SU-DHL-6 (cell line): ENCODE measurements at regions not wholly inside any gene's neighbourhood (a gene's known extent, or its start where the extent isn't known, plus 50 kb on each side); places are given as distances from the start of the nearest gene placed in this dataset.

ENCODE experiments used
- H2AFZ ChIP-seq: fragments of 200-600 bp; sonication (generic); 2 replicates; pipeline ENCODE4 v1.6.1; 2014; ENCODE audit warnings: low read depth, mild to moderate bottlenecking, moderate library complexity, mixed read lengths, antibody characterized with exemption, low read length; ENCODE audit not compliant: severe bottlenecking
- H3F3A ChIP-seq: fragments of 200-600 bp; shearing (Covaris generic); 2 replicates; pipeline ENCODE4 v1.6.0; 2016; ENCODE audit warnings: antibody characterized with exemption, mild to moderate bottlenecking; ENCODE audit not compliant: insufficient read depth
- H3K27ac ChIP-seq: fragments of 200-600 bp; sonication (generic); 2 replicates; pipeline ENCODE4 v1.5.1; 2016; ENCODE audit warnings: low read depth, mild to moderate bottlenecking, low read length, moderate library complexity, mixed read lengths
- H3K27me3 ChIP-seq: fragments of 200-600 bp; sonication (generic), shearing (Covaris generic); 2 replicates; pipeline ENCODE4 v1.6.0; 2014; ENCODE audit warnings: mild to moderate bottlenecking, low read length
- H3K36me3 ChIP-seq: fragments of 200-600 bp; sonication (generic); 2 replicates; pipeline ENCODE4 v1.6.1; 2014; ENCODE audit warnings: mild to moderate bottlenecking, low read length, mixed read lengths
- H3K4me2 ChIP-seq: fragments of 300-600, 200-600 bp; shearing (Covaris generic), sonication (generic); 2 replicates; pipeline ENCODE4 v1.6.0; 2014; ENCODE audit warnings: low read length, low read depth, mild to moderate bottlenecking; ENCODE audit not compliant: poor library complexity, severe bottlenecking
- H3K4me3 ChIP-seq: fragments of 200-600 bp; sonication (generic); 2 replicates; pipeline ENCODE4 v1.5.1; 2014; ENCODE audit warnings: antibody characterized with exemption, low read length, mild to moderate bottlenecking, mixed read lengths; ENCODE audit not compliant: insufficient read depth, poor library complexity, severe bottlenecking
- H3K79me2 ChIP-seq: fragments of 200-600 bp; sonication (generic); 2 replicates; pipeline ENCODE4 v1.6.1; 2014; ENCODE audit warnings: mild to moderate bottlenecking, low read length, moderate library complexity; ENCODE audit not compliant: insufficient read depth
- H3K9ac ChIP-seq: fragments of 200-600 bp; sonication (generic); 2 replicates; pipeline ENCODE4 v1.7.0; 2014; ENCODE audit warnings: mild to moderate bottlenecking, low read length
- H3K9me2 ChIP-seq: fragments of 200-600 bp; sonication (generic); replicated peaks from 2 replicates; pipeline ENCODE4 v1.6.1; 2014; ENCODE audit warnings: low read length; ENCODE audit not compliant: insufficient read depth
- H3K9me3 ChIP-seq: fragments of 200-600 bp; sonication (generic); 2 replicates; pipeline ENCODE4 v1.6.1; 2014; ENCODE audit warnings: low read length, mixed read lengths; ENCODE audit not compliant: insufficient read depth
- H4K20me1 ChIP-seq: fragments of 200-600 bp; sonication (generic); 2 replicates; pipeline ENCODE4 v1.6.1; 2014; ENCODE audit warnings: low read depth, mild to moderate bottlenecking, antibody characterized with exemption, low read length, moderate library complexity, mixed read lengths
- EZH2phosphoT487 ChIP-seq: fragments of 200-600 bp; sonication (generic), shearing (Covaris generic); conservative IDR thresholded peaks from 2 replicates; pipeline ENCODE4 v1.6.1; 2018; ENCODE audit warnings: mild to moderate bottlenecking, antibody characterized with exemption, low read length, moderate library complexity, mixed read lengths
- TF ChIP-seq, protein P1 (sequence below): fragments of 200-600 bp; sonication (generic); IDR thresholded peaks from one replicate; pipeline ENCODE4 v1.5.1; 2017; ENCODE audit warnings: antibody characterized with exemption, mild to moderate bottlenecking, low read length, moderate library complexity; ENCODE audit not compliant: insufficient read depth, poor library complexity, severe bottlenecking

- H3F3A ChIP-seq, result no peaks in the 10 kb centered on the region
- H4K20me1 ChIP-seq, result no peaks in the 10 kb centered on the region
- no peak overlapping the region for H3K4me2 ChIP-seq
- no peaks in the 10 kb centered on the region for H3K36me3 ChIP-seq
- no peak overlapping the region for H3K9ac ChIP-seq
- H3K4me3 ChIP-seq, result no peak overlapping the region
- no peaks in the 10 kb centered on the region for H3K27me3 ChIP-seq
- no peaks in the 10 kb centered on the region for H3K9me3 ChIP-seq
- H3K79me2 ChIP-seq, result no peaks in the 10 kb centered on the region
- TF ChIP-seq, protein P1, sequence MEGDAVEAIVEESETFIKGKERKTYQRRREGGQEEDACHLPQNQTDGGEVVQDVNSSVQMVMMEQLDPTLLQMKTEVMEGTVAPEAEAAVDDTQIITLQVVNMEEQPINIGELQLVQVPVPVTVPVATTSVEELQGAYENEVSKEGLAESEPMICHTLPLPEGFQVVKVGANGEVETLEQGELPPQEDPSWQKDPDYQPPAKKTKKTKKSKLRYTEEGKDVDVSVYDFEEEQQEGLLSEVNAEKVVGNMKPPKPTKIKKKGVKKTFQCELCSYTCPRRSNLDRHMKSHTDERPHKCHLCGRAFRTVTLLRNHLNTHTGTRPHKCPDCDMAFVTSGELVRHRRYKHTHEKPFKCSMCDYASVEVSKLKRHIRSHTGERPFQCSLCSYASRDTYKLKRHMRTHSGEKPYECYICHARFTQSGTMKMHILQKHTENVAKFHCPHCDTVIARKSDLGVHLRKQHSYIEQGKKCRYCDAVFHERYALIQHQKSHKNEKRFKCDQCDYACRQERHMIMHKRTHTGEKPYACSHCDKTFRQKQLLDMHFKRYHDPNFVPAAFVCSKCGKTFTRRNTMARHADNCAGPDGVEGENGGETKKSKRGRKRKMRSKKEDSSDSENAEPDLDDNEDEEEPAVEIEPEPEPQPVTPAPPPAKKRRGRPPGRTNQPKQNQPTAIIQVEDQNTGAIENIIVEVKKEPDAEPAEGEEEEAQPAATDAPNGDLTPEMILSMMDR, result no peak
- no peak for TF ChIP-seq EZH2phosphoT487
- no peak overlapping the region for H3K27ac ChIP-seq
- H2AFZ ChIP-seq, result no peak overlapping the region
- H3K9me2 ChIP-seq, result no peaks in the 10 kb centered on the region
Observed at GRCh38 chr5:9801908-9802307, 171.8 kb upstream of the TAS2R1 start.

DNA sequence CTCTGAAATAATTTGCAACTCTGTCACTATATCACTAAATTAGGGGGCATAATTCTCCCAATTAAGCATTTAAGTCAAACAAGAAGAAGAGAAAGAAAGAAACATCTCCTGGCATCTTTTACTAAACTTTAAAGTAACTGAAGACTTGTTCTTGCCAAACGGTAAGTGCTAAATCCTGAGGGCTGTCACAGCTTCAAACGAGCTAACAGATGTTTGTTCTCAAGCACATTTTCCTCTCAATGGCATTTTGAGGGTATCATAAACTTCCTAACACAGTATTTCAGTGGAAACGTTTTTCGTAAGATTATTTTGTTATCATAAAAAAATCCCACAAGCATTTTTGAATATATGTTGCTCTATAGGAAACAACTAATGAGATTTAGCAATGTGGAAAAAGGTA, 169.5 kb upstream of the TAS2R1 start:
- Histone ChIP-seq H3F3A (no peaks in the 10 kb centered on the region), H3K27me3 (no peaks in the 10 kb centered on the region), H3K79me2 (no peaks in the 10 kb centered on the region), H3K9me3 (no peaks in the 10 kb centered on the region), H3K36me3 (no peaks in the 10 kb centered on the region), H3K9ac (no peak overlapping the region), H3K27ac (no peak overlapping the region), H3K9me2 (no peaks in the 10 kb centered on the region), H3K4me2 (no peak overlapping the region), H3K4me3 (no peak overlapping the region), H2AFZ (no peak overlapping the region), H4K20me1 (no peaks in the 10 kb centered on the region)
- no peak for TF ChIP-seq EZH2phosphoT487

- Histone ChIP-seq H3K27ac (no peak overlapping the region), H3F3A (no peaks in the 10 kb centered on the region)
- no peak for TF ChIP-seq EZH2phosphoT487
- TF ChIP-seq, protein P1, result no peak
Observed at GRCh38 chr5:9790276-9790675, 160.1 kb upstream of the TAS2R1 start.

DNA sequence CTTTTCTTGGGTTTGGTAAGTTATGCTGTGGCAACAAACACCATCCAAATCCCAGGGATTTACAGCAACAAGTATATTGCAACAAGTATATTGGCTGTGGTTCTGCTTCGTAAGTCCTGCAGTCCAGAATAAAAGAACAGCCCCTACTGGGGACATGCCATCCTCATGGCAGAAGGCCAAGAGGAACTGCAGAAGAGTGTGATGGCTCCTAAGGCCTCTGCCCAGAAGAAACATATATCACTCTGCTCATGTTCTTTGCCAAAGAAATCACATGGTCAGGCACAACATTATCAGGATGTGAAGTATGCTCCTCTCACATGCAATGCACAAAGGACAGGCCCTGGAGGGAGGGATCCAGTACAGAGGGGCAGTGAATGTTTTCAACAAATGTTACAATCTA, 159.6 kb upstream of the TAS2R1 start:
- Histone ChIP-seq H4K20me1 (no peaks in the 10 kb centered on the region), H3K4me2 (no peak overlapping the region), H3K9me3 (no peaks in the 10 kb centered on the region), H3K79me2 (no peaks in the 10 kb centered on the region), H3K4me3 (no peak overlapping the region), H3K9ac (no peak overlapping the region), H3K27me3 (no peaks in the 10 kb centered on the region), H3F3A (no peaks in the 10 kb centered on the region), H2AFZ (no peak overlapping the region), H3K27ac (no peak overlapping the region), H3K9me2 (no peaks in the 10 kb centered on the region), H3K36me3 (no peaks in the 10 kb centered on the region)
- no peak for TF ChIP-seq EZH2phosphoT487
- TF ChIP-seq, protein P1, result no peak

More at GRCh38 chr5:9790276-9790675, 160.1 kb upstream of the TAS2R1 start:
- Histone ChIP-seq H3K27me3 (no peaks in the 10 kb centered on the region), H3K4me2 (no peak overlapping the region), H4K20me1 (no peaks in the 10 kb centered on the region), H3K79me2 (no peaks in the 10 kb centered on the region), H3K36me3 (no peaks in the 10 kb centered on the region), H3K9me3 (no peaks in the 10 kb centered on the region), H3K4me3 (no peak overlapping the region), H2AFZ (no peak overlapping the region), H3K9me2 (no peaks in the 10 kb centered on the region), H3K9ac (no peak overlapping the region)
